PC-9 (cell line): ENCODE measurements at regions not wholly inside any gene's neighbourhood (a gene's known extent, or its start where the extent isn't known, plus 50 kb on each side); places are given as distances from the start of the nearest gene placed in this dataset.
"Not testable (repeated sequence)": the region's sequence is repeated elsewhere in the genome, so short reads cannot be mapped to it uniquely, and the experiment has no call there.

Source experiments
- BruUV-seq: library from RNA; stranded (reverse); fragments of 400-500 nt; replicated peaks from 2 replicates; lab custom pipeline; 2021; lab: Mats Ljungman, UMichigan
- CTCF ChIA-PET: fragments of 300-600 bp; sonication (Branson Sonifier 250); formaldehyde crosslinking; loops from one replicate; lab custom pipeline; 2022; ENCODE audit warnings: antibody characterized with exemption; lab: Charles Lee
- POLR2A ChIA-PET: fragments of 300-600 bp; sonication (Branson Sonifier 250); formaldehyde crosslinking; loops from one replicate; lab custom pipeline; 2022; ENCODE audit warnings: antibody characterized with exemption; ENCODE audit not compliant: unreplicated experiment; lab: Charles Lee
- DNase-seq, 2 experiments: peaks; one replicate each; pipeline versions ENCODE4 v3.0.0 to v3.0.0-alpha.2; 2015 to 2022; ENCODE audit warnings: mixed read lengths in 1 of 2
- H2AFZ ChIP-seq: fragments of 200-600 bp; sonication (generic); 2 replicates; pipeline ENCODE4 v1.8.1; 2017; ENCODE audit warnings: antibody characterized with exemption
- H3F3A ChIP-seq: fragments of 200-600 bp; sonication (generic); 2 replicates; pipeline ENCODE4 v1.8.1; 2017; ENCODE audit warnings: antibody characterized with exemption, mild to moderate bottlenecking, low read depth; ENCODE audit not compliant: insufficient read depth
- H3K27ac ChIP-seq: fragments of 200-600 bp; sonication (generic); 2 replicates; pipeline ENCODE4 v1.6.1; 2016; ENCODE audit warnings: mixed run types
- H3K27me3 ChIP-seq: fragments of 200-600 bp; sonication (generic); 2 replicates; pipeline ENCODE4 v1.6.1; 2016; ENCODE audit warnings: low read depth, mixed run types; ENCODE audit not compliant: insufficient read depth
- H3K36me3 ChIP-seq: fragments of 200-600 bp; sonication (generic); 2 replicates; pipeline ENCODE4 v1.6.1; 2016; ENCODE audit warnings: low read depth, mixed run types
- H3K4me1 ChIP-seq: fragments of 200-600 bp; sonication (generic); replicated peaks from 2 replicates; pipeline ENCODE4 v1.6.1; 2016; ENCODE audit warnings: mixed run types; ENCODE audit not compliant: insufficient read depth
- H3K4me2 ChIP-seq: fragments of 200-600 bp; sonication (generic); 2 replicates; pipeline ENCODE4 v1.6.1; 2017; ENCODE audit warnings: mixed run types
- H3K4me3 ChIP-seq: fragments of 200-600 bp; sonication (generic); 2 replicates; pipeline ENCODE4 v1.6.1; 2016; ENCODE audit warnings: mixed run types
- H3K79me2 ChIP-seq: fragments of 200-600 bp; sonication (generic); 2 replicates; pipeline ENCODE4 v1.6.1; 2017; ENCODE audit warnings: low read depth, mixed run types
- H3K9me2 ChIP-seq: fragments of 200-600 bp; sonication (generic); 2 replicates; pipeline ENCODE4 v1.8.1; 2017; ENCODE audit warnings: mild to moderate bottlenecking; ENCODE audit not compliant: insufficient read depth
- H3K9me3 ChIP-seq: fragments of 200-600 bp; sonication (generic); 2 replicates; pipeline ENCODE4 v1.8.1; 2016; ENCODE audit warnings: low read depth; ENCODE audit not compliant: insufficient read depth
- H4K20me1 ChIP-seq: fragments of 200-600 bp; sonication (generic); 2 replicates; pipeline ENCODE4 v1.8.1; 2017; ENCODE audit not compliant: insufficient read depth
- EZH2 ChIP-seq: fragments of 200-600 bp; sonication (generic); IDR thresholded peaks from 2 replicates; pipeline ENCODE4 v1.8.0; 2017; ENCODE audit warnings: antibody characterized with exemption, low read depth
- intact Hi-C: fragments of 100-400 bp; cut with micrococcal nuclease; formaldehyde crosslinking; loops from one replicate; pipeline ENCODE4 v1.10.0; 2022; ENCODE audit not compliant: unreplicated experiment
- TF ChIP-seq, protein P1 (sequence below): fragments of 200-600 bp; sonication (generic); conservative IDR thresholded peaks from 2 replicates; pipeline ENCODE4 v1.6.1; 2017; ENCODE audit warnings: mixed run types, antibody characterized with exemption, mild to moderate bottlenecking, moderate library complexity

DNA sequence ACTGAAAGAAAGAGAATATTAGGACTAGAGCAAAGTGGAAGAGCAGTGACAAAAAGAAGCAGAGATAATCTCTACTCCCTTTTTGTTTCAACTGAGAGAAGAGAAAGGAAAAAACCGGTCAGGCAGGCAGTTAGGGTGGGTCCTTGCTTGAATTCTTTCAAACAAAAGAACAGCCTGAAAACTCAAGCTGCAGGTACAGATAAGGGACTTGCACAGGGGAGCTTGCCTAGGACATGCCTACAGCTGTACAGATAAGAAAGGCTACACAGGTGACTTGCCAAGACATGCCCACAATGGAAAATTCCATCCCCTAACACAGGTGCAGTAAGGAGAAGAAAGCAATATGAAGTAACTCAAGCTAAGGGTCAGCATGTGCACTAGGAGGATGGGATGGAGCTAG is 532.2 kb upstream of the MIS18BP1 start:
- peak in 1 of 2 experiments; percentile 33 for DNase-seq
- H2AFZ ChIP-seq, result no peak overlapping the region
- intact Hi-C loops, result no loop called here
- H3F3A ChIP-seq, result no peaks in the 10 kb centered on the region
- no peaks in the 10 kb centered on the region for H4K20me1 ChIP-seq
- no peaks in the 10 kb centered on the region for H3K4me1 ChIP-seq
- no TSS peak for BruUV-seq
- TF ChIP-seq EZH2, result no peak
- TF ChIP-seq, protein P1, sequence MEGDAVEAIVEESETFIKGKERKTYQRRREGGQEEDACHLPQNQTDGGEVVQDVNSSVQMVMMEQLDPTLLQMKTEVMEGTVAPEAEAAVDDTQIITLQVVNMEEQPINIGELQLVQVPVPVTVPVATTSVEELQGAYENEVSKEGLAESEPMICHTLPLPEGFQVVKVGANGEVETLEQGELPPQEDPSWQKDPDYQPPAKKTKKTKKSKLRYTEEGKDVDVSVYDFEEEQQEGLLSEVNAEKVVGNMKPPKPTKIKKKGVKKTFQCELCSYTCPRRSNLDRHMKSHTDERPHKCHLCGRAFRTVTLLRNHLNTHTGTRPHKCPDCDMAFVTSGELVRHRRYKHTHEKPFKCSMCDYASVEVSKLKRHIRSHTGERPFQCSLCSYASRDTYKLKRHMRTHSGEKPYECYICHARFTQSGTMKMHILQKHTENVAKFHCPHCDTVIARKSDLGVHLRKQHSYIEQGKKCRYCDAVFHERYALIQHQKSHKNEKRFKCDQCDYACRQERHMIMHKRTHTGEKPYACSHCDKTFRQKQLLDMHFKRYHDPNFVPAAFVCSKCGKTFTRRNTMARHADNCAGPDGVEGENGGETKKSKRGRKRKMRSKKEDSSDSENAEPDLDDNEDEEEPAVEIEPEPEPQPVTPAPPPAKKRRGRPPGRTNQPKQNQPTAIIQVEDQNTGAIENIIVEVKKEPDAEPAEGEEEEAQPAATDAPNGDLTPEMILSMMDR, result no peak
- CTCF ChIA-PET, result no interaction called here
- H3K27ac ChIP-seq, result no peak overlapping the region
- no peaks in the 10 kb centered on the region for H3K79me2 ChIP-seq
- no peak overlapping the region for H3K4me2 ChIP-seq
- no peaks in the 10 kb centered on the region for H3K9me2 ChIP-seq
- H3K36me3 ChIP-seq, result no peaks in the 10 kb centered on the region
- POLR2A ChIA-PET, result no interaction called here
- H3K4me3 ChIP-seq, result no peak overlapping the region
- H3K27me3 ChIP-seq, result no peaks in the 10 kb centered on the region
- H3K9me3 ChIP-seq, result no peaks in the 10 kb centered on the region

GRCh38 chr14:45766247-45766646 is 513.2 kb upstream of the MIS18BP1 start:
- TF ChIP-seq, protein P1, result no peak
- no peak for TF ChIP-seq EZH2
- Histone ChIP-seq H3K27ac (no peak overlapping the region), H3F3A (no peaks in the 10 kb centered on the region), H2AFZ (no peak overlapping the region), H3K9me2 (no peaks in the 10 kb centered on the region), H3K4me3 (no peak overlapping the region), H3K27me3 (no peaks in the 10 kb centered on the region), H3K4me1 (no peaks in the 10 kb centered on the region), H3K4me2 (no peak overlapping the region), H3K36me3 (no peaks in the 10 kb centered on the region), H3K79me2 (no peaks in the 10 kb centered on the region), H3K9me3 (no peaks in the 10 kb centered on the region), H4K20me1 (no peaks in the 10 kb centered on the region)
- BruUV-seq, result no TSS peak
- DNase-seq, result no peak
- POLR2A ChIA-PET, result no interaction called here
- CTCF ChIA-PET, result no interaction called here
- intact Hi-C loops, result no loop called here

- H3K9me2 ChIP-seq, result no peaks in the 10 kb centered on the region
- intact Hi-C loops, result no loop called here
- H3K27ac ChIP-seq, result no peak overlapping the region
- H2AFZ ChIP-seq, result no peak overlapping the region
- H3K27me3 ChIP-seq, result no peaks in the 10 kb centered on the region
- H3K4me1 ChIP-seq, result no peaks in the 10 kb centered on the region
- no peak for DNase-seq
- H3K4me3 ChIP-seq, result no peak overlapping the region
- no peaks in the 10 kb centered on the region for H3F3A ChIP-seq
- no peak overlapping the region for H3K4me2 ChIP-seq
- H3K79me2 ChIP-seq, result no peaks in the 10 kb centered on the region
- no peaks in the 10 kb centered on the region for H3K9me3 ChIP-seq
- no peaks in the 10 kb centered on the region for H3K36me3 ChIP-seq
- BruUV-seq, result no TSS peak
- TF ChIP-seq, protein P1, result no peak
- TF ChIP-seq EZH2, result no peak
- H4K20me1 ChIP-seq, result no peaks in the 10 kb centered on the region
- ChIA-PET CTCF (no interaction called here), POLR2A (no interaction called here)
Measured at GRCh38 chr14:45757655-45758054, 504.7 kb upstream of the MIS18BP1 start.

DNA sequence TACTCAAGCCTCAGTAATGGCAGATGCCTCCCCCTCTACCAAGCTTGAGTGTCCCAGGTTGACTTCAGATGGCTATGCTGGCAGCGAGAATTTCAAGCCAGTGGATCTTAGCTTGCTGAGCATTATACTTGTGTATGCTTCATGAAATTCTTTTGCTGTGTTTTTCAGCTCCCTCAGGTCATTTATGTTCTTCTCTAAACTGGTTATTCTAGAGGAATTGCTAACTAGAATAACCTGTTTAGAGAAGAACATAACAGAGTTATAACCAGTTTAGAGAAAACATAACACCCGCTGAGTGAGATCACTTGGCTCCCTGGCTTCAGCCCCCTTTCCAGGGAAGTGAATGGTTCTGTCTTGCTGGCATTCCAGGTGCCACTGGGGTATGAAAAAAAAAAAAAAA is 503.4 kb upstream of the MIS18BP1 start:
- CTCF ChIA-PET, H3K27me3 ChIP-seq, BruUV-seq, H3K9me3 ChIP-seq, intact Hi-C loops, H3K27ac ChIP-seq, H3F3A ChIP-seq, H3K4me2 ChIP-seq, POLR2A ChIA-PET, H2AFZ ChIP-seq, H3K79me2 ChIP-seq, H3K9me2 ChIP-seq, DNase-seq, H4K20me1 ChIP-seq, H3K4me1 ChIP-seq, H3K4me3 ChIP-seq, H3K36me3 ChIP-seq: not testable (repeated sequence)
